HepG2 (cell line): ENCODE measurements at regions not wholly inside any gene's neighbourhood (a gene's known extent, or its start where the extent isn't known, plus 50 kb on each side); places are given as distances from the start of the nearest gene placed in this dataset.

Experiments used
- ATAC-seq: fragments of 200-7000 bp; cut with Tn5 transposase; 3 replicates; pipeline ENCODE4 v1.9.1; 2020; ENCODE audit warnings: mild to moderate bottlenecking, moderate library complexity
- BruUV-seq: library from RNA; stranded (reverse); fragments of 400-500 nt; replicated peaks from 2 replicates; lab custom pipeline; 2021; lab: Mats Ljungman, UMichigan
- CTCF ChIA-PET: fragments of 300-600 bp; formaldehyde crosslinking; extraction: SDS; loops from one replicate; lab custom pipeline; 2021; ENCODE audit warnings: low total read pairs, inconsistent platforms, low intra/inter-chr PET ratio; lab: Yijun Ruan, JAX
- POLR2A ChIA-PET: fragments of 350-600 bp; sonication (Branson Sonifier 250); formaldehyde crosslinking; loops from one replicate; lab custom pipeline; 2020; ENCODE audit warnings: antibody characterized with exemption, inconsistent platforms; lab: Yijun Ruan, JAX
- DNase-seq: peaks from one replicate; pipeline ENCODE4 v3.0.0-alpha.2; 2015; ENCODE audit warnings: low spot score
- FAIRE-seq: peaks from 3 replicates; lab custom pipeline; 2011; peaks lifted over from hg19 to GRCh38; lab: Jason Lieb, UNC
- H2AFZ ChIP-seq: one replicate; pipeline ENCODE4 v1.6.1; 2011; ENCODE audit warnings: low read length, inconsistent platforms
- H3K27ac ChIP-seq: fragments of 300-600 bp; 3 replicates; pipeline ENCODE4 v1.8.0; 2011; ENCODE audit warnings: mixed run types, mild to moderate bottlenecking, mixed read lengths, low read length, inconsistent platforms; ENCODE audit not compliant: insufficient read depth; ENCODE audit errors: extremely low read length
- H3K27me3 ChIP-seq, 2 experiments: fragments of 200-600 bp in 1 of 2; 2 replicates in 1 of 2; 3 replicates in 1 of 2; pipeline versions ENCODE4 v1.6.0 to v1.8.0; 2011; ENCODE audit warnings: low read length in 2 of 2, mild to moderate bottlenecking in 2 of 2, moderate library complexity in 2 of 2, inconsistent platforms in 1 of 2; ENCODE audit not compliant: insufficient read depth in 2 of 2, control insufficient read depth in 1 of 2
- H3K36me3 ChIP-seq, 2 experiments: fragments of 200-600 bp in 1 of 2; replicated peaks in 1 of 2; 2 replicates in 1 of 2; 3 replicates in 1 of 2; pipeline versions ENCODE4 v1.5.1 to v1.8.0; 2011; ENCODE audit warnings: low read length in 2 of 2, inconsistent platforms in 1 of 2; ENCODE audit not compliant: insufficient read depth in 2 of 2, control insufficient read depth in 1 of 2
- H3K4me1 ChIP-seq: 2 replicates; pipeline ENCODE4 v1.5.1; 2012; ENCODE audit warnings: low read length, inconsistent platforms; ENCODE audit not compliant: insufficient read depth
- H3K4me2 ChIP-seq: 2 replicates; pipeline ENCODE4 v1.6.0; 2011; ENCODE audit warnings: low read depth, low read length, inconsistent platforms
- H3K4me3 ChIP-seq, 3 experiments: fragments of 200-600 bp in 1 of 3; sonication (generic), shearing (Covaris generic) in 1 of 3; replicated peaks in 1 of 3; 2 replicates each; pipeline ENCODE4 v1.5.1; 2011 to 2016; ENCODE audit warnings: low read length in 3 of 3, inconsistent platforms in 2 of 3, low read depth in 2 of 3, mild to moderate bottlenecking in 2 of 3, control low read depth in 1 of 3, mixed read lengths in 1 of 3; ENCODE audit not compliant: insufficient read depth in 1 of 3
- H3K79me2 ChIP-seq: one replicate; pipeline ENCODE4 v1.6.1; 2011; ENCODE audit warnings: low read length, inconsistent platforms; ENCODE audit not compliant: insufficient read depth
- H3K9ac ChIP-seq: 2 replicates; pipeline ENCODE4 v1.6.0; 2011; ENCODE audit warnings: mild to moderate bottlenecking, low read depth, low read length, inconsistent platforms; ENCODE audit not compliant: insufficient read depth
- H3K9me3 ChIP-seq: 2 replicates; pipeline ENCODE4 v1.5.1; 2012; ENCODE audit warnings: mild to moderate bottlenecking, low read length
- H4K20me1 ChIP-seq: 2 replicates; pipeline ENCODE4 v1.6.0; 2011; ENCODE audit warnings: inconsistent platforms, mild to moderate bottlenecking, low read length, moderate library complexity; ENCODE audit not compliant: insufficient read depth
- ARNT2 ChIP-seq: sonication (generic); formaldehyde crosslinking; IDR thresholded peaks from 2 replicates; pipeline ENCODE4 v1.8.0; 2022; ENCODE audit warnings: mild to moderate bottlenecking, low read depth, missing genetic modification reagents, moderate library complexity
- ATF7 ChIP-seq, 2 experiments: fragments of 450-650 bp in 1 of 2; sonication (generic) in 1 of 2; formaldehyde crosslinking in 1 of 2; IDR thresholded peaks; 2 replicates each; pipeline versions ENCODE4 v1.4.0 to v1.6.1; 2016 to 2020; ENCODE audit warnings: antibody characterized with exemption in 1 of 2, mild to moderate bottlenecking in 1 of 2, missing genetic modification reagents in 1 of 2
- HMG20A ChIP-seq: IDR thresholded peaks from 2 replicates; pipeline ENCODE4 v1.6.1; 2016; ENCODE audit warnings: borderline replicate concordance
- STAG1 ChIP-seq: sonication (generic); formaldehyde crosslinking; IDR thresholded peaks from 2 replicates; pipeline ENCODE4 v1.4.0; 2020; ENCODE audit warnings: missing genetic modification reagents
- ZFP91 ChIP-seq: sonication (generic); formaldehyde crosslinking; IDR thresholded peaks from 2 replicates; pipeline ENCODE4 v1.9.0; 2022; ENCODE audit warnings: missing genetic modification reagents, mild to moderate bottlenecking, borderline replicate concordance
- ZNF335 ChIP-seq: sonication (generic); formaldehyde crosslinking; IDR thresholded peaks from 2 replicates; pipeline ENCODE4 v1.4.0; 2020; ENCODE audit warnings: missing genetic modification reagents
- ZNF431 ChIP-seq: sonication (generic); formaldehyde crosslinking; IDR thresholded peaks from 2 replicates; pipeline ENCODE4 v1.9.0; 2022; ENCODE audit warnings: missing genetic modification reagents, low read depth, mild to moderate bottlenecking, borderline replicate concordance
- ZNF569 ChIP-seq: sonication (generic); formaldehyde crosslinking; IDR thresholded peaks from 2 replicates; pipeline ENCODE4 v1.5.0; 2020; ENCODE audit warnings: mild to moderate bottlenecking, missing genetic modification reagents, moderate library complexity, borderline replicate concordance
- WGBS: methylation state at CpG from one replicate; pipeline ENCODE4 v1.1.6; 2017; ENCODE audit warnings: low lambda C conversion rate; 5-methylcytosine and 5-hydroxymethylcytosine counted together
- in situ Hi-C: cut with HindIII; loops from 2 replicates; pipeline ENCODE4 v1.10.0; 2017; ENCODE audit warnings: low pct_unique_long_range_greater_than_20kb; ENCODE audit not compliant: extremely low pct_ligation_motif_present
- intact Hi-C: fragments of 100-400 bp; cut with micrococcal nuclease; formaldehyde crosslinking; loops from one replicate; pipeline ENCODE4 v1.10.0; 2022; ENCODE audit not compliant: unreplicated experiment

- intact Hi-C loops (no loop called here), in situ Hi-C loops (no loop called here)
- ChIA-PET CTCF (no interaction called here), POLR2A (no interaction called here)
- Histone ChIP-seq H3K4me1 (no peaks in the 10 kb centered on the region), H4K20me1 (no peaks in the 10 kb centered on the region), H3K9ac (no peak overlapping the region), H2AFZ (no peak overlapping the region), H3K79me2 (no peaks in the 10 kb centered on the region), H3K9me3 (no peaks in the 10 kb centered on the region), H3K36me3 (no peaks in the 10 kb centered on the region), H3K4me3 (no peak overlapping the region), H3K4me2 (no peak overlapping the region), H3K27ac (no peak overlapping the region), H3K27me3 (no peaks in the 10 kb centered on the region)
- DNase-seq (no peak), ATAC-seq (no peak), FAIRE-seq (no peak)
- no TSS peak for BruUV-seq
- TF ChIP-seq HMG20A (CRISPR knock-in tag) (no peak), ZNF569 (CRISPR knock-in tag) (no peak), ZNF431 (no peak), STAG1 (no peak), ZNF335 (CRISPR knock-in tag) (no peak), ARNT2 (CRISPR knock-in tag) (no peak), ATF7 (IDR thresholded peaks at IDR 0.05) (0 out of 2 replicates have a peak, but pooled peaks have one; percentile 18), ATF7 (CRISPR knock-in tag; IDR thresholded peaks at IDR 0.05) (no peak), ZFP91 (no peak)
- WGBS = 91% methylated on average over 3 of the region's 3 CpGs
These were observed 116.0 kb downstream of the SALL1 start for GRCh38 chr16:51035110-51035498.
